Endothelial cell of umbilical vein (primary cell): ENCODE measurements at regions not wholly inside any gene's neighbourhood (a gene's known extent, or its start where the extent isn't known, plus 50 kb on each side); places are given as distances from the start of the nearest gene placed in this dataset.

ENCODE experiments used
- BruUV-seq: library from RNA; stranded (reverse); fragments of 400-500 nt; replicated peaks from 2 replicates; lab custom pipeline; 2021; lab: Mats Ljungman, UMichigan
- CTCF ChIA-PET: fragments of 300-600, 350-600 bp; sonication (Branson Sonifier 250); formaldehyde crosslinking; loops from one replicate; lab custom pipeline; 2021; ENCODE audit warnings: antibody characterized with exemption, inconsistent platforms; lab: Charles Lee
- POLR2A ChIA-PET: fragments of 300-600, 350-600 bp; sonication (Branson Sonifier 250); formaldehyde crosslinking; loops from one replicate; lab custom pipeline; 2021; ENCODE audit warnings: antibody characterized with exemption, inconsistent platforms; lab: Charles Lee
- DNase-seq: peaks from one replicate; pipeline ENCODE4 v3.0.0-alpha.2; 2011; ENCODE audit warnings: low read depth, low spot score
- FAIRE-seq: peaks from 2 replicates; lab custom pipeline; 2011; peaks lifted over from hg19 to GRCh38; lab: Jason Lieb, UNC
- H2AFZ ChIP-seq: 2 replicates; pipeline ENCODE4 v1.6.0; 2012; ENCODE audit warnings: low read depth, low read length, control low read depth, inconsistent platforms
- H3K27ac ChIP-seq: 2 replicates; pipeline ENCODE4 v1.5.1; 2011; ENCODE audit warnings: low read depth, mild to moderate bottlenecking, control low read depth, low read length, moderate library complexity; ENCODE audit not compliant: insufficient read depth
- H3K27me3 ChIP-seq, 2 experiments: 2 replicates each; pipeline versions ENCODE4 v1.6.0 to v1.6.1; 2011; ENCODE audit warnings: low read length in 2 of 2, mixed read lengths in 1 of 2; ENCODE audit not compliant: control insufficient read depth in 2 of 2, insufficient read depth in 2 of 2
- H3K36me3 ChIP-seq, 2 experiments: 2 replicates in 1 of 2; 3 replicates in 1 of 2; pipeline ENCODE4 v1.5.1; 2011; ENCODE audit warnings: low read length in 2 of 2, mild to moderate bottlenecking in 1 of 2, moderate library complexity in 1 of 2; ENCODE audit not compliant: control insufficient read depth in 2 of 2, insufficient read depth in 2 of 2; ENCODE audit errors: extremely low read depth in 1 of 2
- H3K4me1 ChIP-seq: 3 replicates; pipeline ENCODE4 v1.5.1; 2011; ENCODE audit warnings: mild to moderate bottlenecking, low read length; ENCODE audit not compliant: control insufficient read depth, insufficient read depth; ENCODE audit errors: extremely low read depth
- H3K4me2 ChIP-seq: 2 replicates; pipeline ENCODE4 v1.6.1; 2011; ENCODE audit warnings: low read length, control low read depth, mixed read lengths; ENCODE audit not compliant: insufficient read depth
- H3K4me3 ChIP-seq, 3 experiments: fragments of 200-600 bp in 1 of 3; sonication (generic), shearing (Covaris generic) in 1 of 3; replicated peaks in 1 of 3; 2 replicates each; pipeline ENCODE4 v1.5.1; 2011 to 2016; ENCODE audit warnings: control low read depth in 3 of 3, low read length in 3 of 3, mild to moderate bottlenecking in 2 of 3, inconsistent platforms in 1 of 3, low read depth in 1 of 3, moderate library complexity in 1 of 3; ENCODE audit not compliant: insufficient read depth in 1 of 3
- H3K79me2 ChIP-seq: 2 replicates; pipeline ENCODE4 v1.6.0; 2012; ENCODE audit warnings: low read length, inconsistent platforms; ENCODE audit not compliant: control insufficient read depth, insufficient read depth
- H3K9ac ChIP-seq: replicated peaks from 2 replicates; pipeline ENCODE3; 2011; ENCODE audit warnings: low read length, control low read depth; ENCODE audit not compliant: insufficient read depth; ENCODE audit errors: extremely low read depth
- H3K9me1 ChIP-seq: replicated peaks from 3 replicates; pipeline ENCODE4 v1.6.0; 2011; ENCODE audit warnings: mild to moderate bottlenecking, low read length; ENCODE audit not compliant: control insufficient read depth, insufficient read depth; ENCODE audit errors: extremely low read depth
- H3K9me3 ChIP-seq: replicated peaks from 2 replicates; pipeline ENCODE4 v1.5.1; 2012; ENCODE audit warnings: low read length, inconsistent platforms; ENCODE audit not compliant: control insufficient read depth, insufficient read depth
- H4K20me1 ChIP-seq: replicated peaks from 2 replicates; pipeline ENCODE3; 2011; ENCODE audit warnings: mild to moderate bottlenecking, low read length; ENCODE audit not compliant: control insufficient read depth, insufficient read depth; ENCODE audit errors: extremely low read depth
- CTCF ChIP-seq, 2 donors: IDR thresholded peaks; 1 replicate in 1 of 2; 2 replicates in 1 of 2; pipeline ENCODE4 v1.5.1; 2011; ENCODE audit warnings: low read length in 2 of 2, mild to moderate bottlenecking in 2 of 2, moderate library complexity in 2 of 2, control low read depth in 1 of 2, inconsistent platforms in 1 of 2, low read depth in 1 of 2; ENCODE audit not compliant: insufficient read depth in 1 of 2; ENCODE audit errors: extremely low read depth in 1 of 2
- EZH2 ChIP-seq: IDR thresholded peaks from 2 replicates; pipeline ENCODE4 v1.6.1; 2012; ENCODE audit warnings: borderline replicate concordance, low read depth, mild to moderate bottlenecking, moderate library complexity, low read length, inconsistent platforms; ENCODE audit not compliant: severe bottlenecking
- FOS ChIP-seq: IDR thresholded peaks from 2 replicates; pipeline ENCODE4 v1.6.1; 2011; ENCODE audit warnings: mild to moderate bottlenecking, low read length, moderate library complexity, borderline replicate concordance; ENCODE audit not compliant: insufficient read depth
- JUN ChIP-seq: IDR thresholded peaks from 2 replicates; pipeline ENCODE4 v1.6.1; 2011; ENCODE audit warnings: borderline replicate concordance, low read depth; ENCODE audit not compliant: insufficient read length, insufficient read depth
- MYC ChIP-seq: IDR thresholded peaks from one replicate; pipeline ENCODE4 v1.6.1; 2011; ENCODE audit warnings: mild to moderate bottlenecking, low read depth, low read length
- POLR2A ChIP-seq: IDR thresholded peaks from 2 replicates; pipeline ENCODE4 v1.6.1; 2012; ENCODE audit warnings: low read depth, mild to moderate bottlenecking, control low read depth, low read length
- POLR2AphosphoS5 ChIP-seq: IDR thresholded peaks from 2 replicates; pipeline ENCODE4 v1.6.1; 2012; ENCODE audit warnings: low read depth, mild to moderate bottlenecking, control low read depth, low read length, moderate library complexity; ENCODE audit not compliant: insufficient read depth
- dilution Hi-C: fragments of 300-500 bp; cut with MboI; formaldehyde crosslinking; loops from one replicate; pipeline ENCODE4 v1.15.0; 2019; ENCODE audit warnings: low sequenced_read_pairs; ENCODE audit not compliant: extremely low pct_ligation_motif_present
- intact Hi-C: fragments of 100-400 bp; cut with micrococcal nuclease; formaldehyde crosslinking; loops from one replicate; pipeline ENCODE4 v1.10.0; 2022
- TF ChIP-seq, protein P1 (sequence below): IDR thresholded peaks from 2 replicates; pipeline ENCODE4 v1.6.1; 2011; ENCODE audit not compliant: insufficient read depth, insufficient read length

DNA sequence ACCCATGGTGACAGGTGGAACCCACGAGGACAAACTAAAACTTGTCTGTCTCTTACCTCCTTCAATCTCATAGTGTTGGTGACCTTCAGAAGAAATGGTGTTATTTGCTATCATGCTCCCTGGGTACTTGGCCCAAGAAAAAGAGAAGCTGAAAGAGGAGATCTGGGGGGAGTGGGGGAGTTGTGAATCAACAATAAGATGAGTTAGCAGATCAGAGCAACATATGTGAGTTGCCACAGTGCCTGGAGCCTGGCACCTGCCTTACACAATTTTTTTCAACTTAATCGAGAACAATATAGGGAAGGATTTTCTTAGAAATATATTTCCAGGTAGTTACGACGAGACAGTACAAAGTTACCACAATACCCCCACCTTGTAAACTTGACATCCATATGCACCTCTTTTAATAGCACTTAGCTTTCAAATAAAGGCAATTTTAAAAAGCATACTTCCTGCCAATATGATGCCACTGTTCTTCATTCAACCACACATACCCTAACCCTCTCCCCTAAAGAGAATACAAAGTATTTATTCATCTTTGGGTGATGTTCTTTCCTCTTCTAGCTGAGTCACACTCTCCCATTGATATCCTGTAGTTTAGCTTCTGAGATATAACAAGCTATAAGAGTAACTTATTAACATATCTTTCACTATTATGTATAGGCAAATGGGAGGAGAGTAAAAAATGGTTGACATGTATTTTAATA, 424.1 kb upstream of the OR4E1 start:
- Histone ChIP-seq H4K20me1 (no peaks in the 10 kb centered on the region), H3K9ac (no peak overlapping the region), H3K4me2 (no peak overlapping the region), H3K9me1 (no peaks in the 10 kb centered on the region), H3K36me3 (no peaks in the 10 kb centered on the region), H3K4me1 (peaks cover 9% of the 10 kb centered on the region), H2AFZ (peak overlapping the region; percentile 16), H3K27me3 (no peaks in the 10 kb centered on the region), H3K4me3 (no peak overlapping the region), H3K27ac (no peak overlapping the region), H3K9me3 (no peaks in the 10 kb centered on the region), H3K79me2 (no peaks in the 10 kb centered on the region)
- DNase-seq (no peak), FAIRE-seq (no peak)
- dilution Hi-C loops, result no loop called here
- BruUV-seq, result no TSS peak
- intact Hi-C loops, result no loop called here
- POLR2A ChIA-PET, result no interaction called here
- TF ChIP-seq JUN, result no peak
- TF ChIP-seq FOS, result no peak
- no peak for TF ChIP-seq POLR2AphosphoS5
- no peak for TF ChIP-seq MYC
- TF ChIP-seq, protein P1, sequence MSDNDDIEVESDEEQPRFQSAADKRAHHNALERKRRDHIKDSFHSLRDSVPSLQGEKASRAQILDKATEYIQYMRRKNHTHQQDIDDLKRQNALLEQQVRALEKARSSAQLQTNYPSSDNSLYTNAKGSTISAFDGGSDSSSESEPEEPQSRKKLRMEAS, result no peak
- TF ChIP-seq POLR2A, result no peak
- no peak for TF ChIP-seq EZH2
- no peak for TF ChIP-seq CTCF (IDR thresholded peaks at IDR 0.05; ENCODE audit: extremely low read depth in 1 of 2, insufficient read depth in 1 of 2, low read depth in 1 of 2, low read length in 2 of 2)
- CTCF ChIA-PET, result interaction anchor here (1.0 to 8.9 kb wide), 8 partner anchors 9 to 246 kb away, joined by 3 to 138 read pairs (median 6); no protein-coding TSS in a partner anchor
